GM18907 (cell line): ENCODE measurements at regions not wholly inside any gene's neighbourhood (a gene's known extent, or its start where the extent isn't known, plus 50 kb on each side); places are given as distances from the start of the nearest gene placed in this dataset.
A peak's percentile ranks its signal among the peaks of the same experiment; 100 is the strongest.
"Not testable (repeated sequence)": the region's sequence is repeated elsewhere in the genome, so short reads cannot be mapped to it uniquely, and the experiment has no call there.

Source experiments
- ATAC-seq: cut with Tn5 transposase; IDR thresholded peaks from one replicate; pipeline ENCODE4 v1.9.1; 2021; ENCODE audit warnings: mild to moderate bottlenecking, moderate library complexity; ENCODE audit not compliant: unreplicated experiment

- no peak for ATAC-seq
These were observed 341.0 kb downstream of the KCNJ2 start for GRCh38 chr17:70510288-70510687.

- no peak for ATAC-seq
These were observed 348.5 kb downstream of the KCNJ2 start for GRCh38 chr17:70517816-70518215.

- no peak for ATAC-seq
These were observed 350.0 kb downstream of the KCNJ2 start for GRCh38 chr17:70519300-70519699.

GRCh38 chr17:70520447-70520846, 351.1 kb downstream of the KCNJ2 start:
- no peak for ATAC-seq

- no peak for ATAC-seq
These were observed 351.6 kb downstream of the KCNJ2 start for GRCh38 chr17:70520956-70521355.

- no peak for ATAC-seq
These were observed 352.5 kb downstream of the KCNJ2 start for GRCh38 chr17:70521821-70522256.

GRCh38 chr17:70523426-70523825, 354.1 kb downstream of the KCNJ2 start:
- ATAC-seq: no peak

GRCh38 chr17:70525035-70525434, 355.7 kb downstream of the KCNJ2 start:
- ATAC-seq: not testable (repeated sequence)

GRCh38 chr17:70525961-70526360, 356.6 kb downstream of the KCNJ2 start:
- ATAC-seq: no peak

- ATAC-seq: no peak
These were observed 358.1 kb downstream of the KCNJ2 start for GRCh38 chr17:70527364-70527888.

GRCh38 chr17:70533427-70533826, 364.1 kb downstream of the KCNJ2 start:
- ATAC-seq: no peak

GRCh38 chr17:70535986-70536385, 366.7 kb downstream of the KCNJ2 start:
- no peak for ATAC-seq

- ATAC-seq: no peak
These were observed 370.0 kb downstream of the KCNJ2 start for GRCh38 chr17:70539132-70539924.

GRCh38 chr17:70542876-70543275, 373.5 kb downstream of the KCNJ2 start:
- ATAC-seq: no peak

- no peak for ATAC-seq
These were observed 375.0 kb downstream of the KCNJ2 start for GRCh38 chr17:70544317-70544716.

GRCh38 chr17:70552230-70552981, 383.1 kb downstream of the KCNJ2 start:
- ATAC-seq: peak; percentile 49

- ATAC-seq: no peak
These were observed 383.6 kb downstream of the KCNJ2 start for GRCh38 chr17:70552982-70553334.

- no peak for ATAC-seq
These were observed 386.4 kb downstream of the KCNJ2 start for GRCh38 chr17:70555723-70556122.

- no peak for ATAC-seq
These were observed 389.5 kb downstream of the KCNJ2 start for GRCh38 chr17:70558821-70559220.

GRCh38 chr17:70560471-70560870, 391.1 kb downstream of the KCNJ2 start:
- no peak for ATAC-seq

- ATAC-seq: no peak
These were observed 392.8 kb downstream of the KCNJ2 start for GRCh38 chr17:70562137-70562536.

GRCh38 chr17:70563281-70563820, 394.0 kb downstream of the KCNJ2 start:
- no peak for ATAC-seq
